IMR-90 (cell line): ENCODE measurements at regions not wholly inside any gene's neighbourhood (a gene's known extent, or its start where the extent isn't known, plus 50 kb on each side); places are given as distances from the start of the nearest gene placed in this dataset.

Source experiments
- ATAC-seq: fragments of 200-7000 bp; cut with Tn5 transposase; 2 replicates; pipeline ENCODE4 v1.9.1; 2020; ENCODE audit warnings: low read depth, mild to moderate bottlenecking, moderate library complexity
- BruUV-seq: library from RNA; stranded (reverse); fragments of 400-500 nt; replicated peaks from 2 replicates; lab custom pipeline; 2021; lab: Mats Ljungman, UMichigan
- CTCF ChIA-PET: fragments of 300-600 bp; formaldehyde crosslinking; extraction: SDS; loops from one replicate; lab custom pipeline; 2021; ENCODE audit warnings: antibody characterized with exemption; lab: Yijun Ruan, JAX
- POLR2A ChIA-PET: fragments of 300-600 bp; sonication (Branson Sonifier 250); formaldehyde crosslinking; loops from one replicate; lab custom pipeline; 2022; ENCODE audit warnings: antibody characterized with exemption; ENCODE audit not compliant: unreplicated experiment; lab: Charles Lee
- DNase-seq: peaks from one replicate; pipeline ENCODE4 v3.0.0; 2013
- H2AFZ ChIP-seq: replicated peaks from 2 replicates; pipeline ENCODE3; 2013; ENCODE audit warnings: low read length, mild to moderate bottlenecking; ENCODE audit not compliant: poor library complexity
- H2AK5ac ChIP-seq: 2 replicates; pipeline ENCODE4 v1.6.1; 2013; ENCODE audit warnings: low read depth, low read length, inconsistent platforms
- H2AK9ac ChIP-seq: replicated peaks from 2 replicates; pipeline ENCODE3; 2013; ENCODE audit warnings: mild to moderate bottlenecking, low read depth, low read length, moderate library complexity; ENCODE audit not compliant: poor library complexity
- H2BK120ac ChIP-seq: 2 replicates; pipeline ENCODE4 v1.6.1; 2013; ENCODE audit warnings: low read depth, low read length, inconsistent platforms
- H2BK15ac ChIP-seq: 3 replicates; pipeline ENCODE4 v1.6.1; 2013; ENCODE audit warnings: low read depth, low read length, inconsistent platforms
- H2BK20ac ChIP-seq: 2 replicates; pipeline ENCODE4 v1.6.1; 2013; ENCODE audit warnings: low read depth, mild to moderate bottlenecking, inconsistent platforms, low read length, moderate library complexity
- H2BK5ac ChIP-seq: 2 replicates; pipeline ENCODE4 v1.6.1; 2013; ENCODE audit warnings: mild to moderate bottlenecking, low read depth, low read length, inconsistent platforms; ENCODE audit not compliant: poor library complexity, severe bottlenecking
- H3K14ac ChIP-seq: replicated peaks from 2 replicates; pipeline ENCODE4 v1.6.1; 2013; ENCODE audit warnings: low read depth, low read length, inconsistent platforms
- H3K18ac ChIP-seq: 2 replicates; pipeline ENCODE4 v1.6.1; 2013; ENCODE audit warnings: low read depth, low read length, control low read depth
- H3K23ac ChIP-seq: 2 replicates; pipeline ENCODE4 v1.6.1; 2013; ENCODE audit warnings: low read depth, low read length, inconsistent platforms
- H3K27ac ChIP-seq: 2 replicates; pipeline ENCODE4 v1.5.1; 2013; ENCODE audit warnings: mild to moderate bottlenecking, control low read depth, low read length; ENCODE audit not compliant: insufficient read depth
- H3K27me3 ChIP-seq: 2 replicates; pipeline ENCODE4 v1.6.1; 2013; ENCODE audit warnings: low read length; ENCODE audit not compliant: control insufficient read depth, insufficient read depth
- H3K36me3 ChIP-seq: 2 replicates; pipeline ENCODE4 v1.6.1; 2013; ENCODE audit warnings: low read length, mixed read lengths; ENCODE audit not compliant: control insufficient read depth, insufficient read depth
- H3K4ac ChIP-seq: 2 replicates; pipeline ENCODE4 v1.6.1; 2013; ENCODE audit warnings: low read depth, low read length, inconsistent platforms
- H3K4me1 ChIP-seq: 2 replicates; pipeline ENCODE4 v1.6.1; 2013; ENCODE audit warnings: low read length, mixed read lengths; ENCODE audit not compliant: control insufficient read depth, insufficient read depth
- H3K4me2 ChIP-seq: 2 replicates; pipeline ENCODE4 v1.6.1; 2013; ENCODE audit warnings: low read depth, mild to moderate bottlenecking, control low read depth, low read length, moderate library complexity
- H3K4me3 ChIP-seq: 2 replicates; pipeline ENCODE4 v1.5.1; 2013; ENCODE audit warnings: low read depth, mild to moderate bottlenecking, control low read depth, low read length, moderate library complexity; ENCODE audit not compliant: insufficient read depth
- H3K56ac ChIP-seq: 2 replicates; pipeline ENCODE4 v1.6.1; 2013; ENCODE audit warnings: low read length, inconsistent platforms; ENCODE audit not compliant: insufficient read depth; ENCODE audit errors: extremely low read depth
- H3K79me1 ChIP-seq, 2 experiments: 2 replicates each; pipeline ENCODE4 v1.6.1; 2013; ENCODE audit warnings: low read length in 2 of 2, inconsistent platforms in 1 of 2, low read depth in 1 of 2
- H3K9ac ChIP-seq: 2 replicates; pipeline ENCODE4 v1.6.1; 2013; ENCODE audit warnings: low read depth, low read length, control low read depth
- H3K9me1 ChIP-seq: 2 replicates; pipeline ENCODE4 v1.6.1; 2013; ENCODE audit warnings: low read length, inconsistent platforms; ENCODE audit not compliant: insufficient read depth
- H3K9me3 ChIP-seq: 2 replicates; pipeline ENCODE4 v1.6.1; 2013; ENCODE audit warnings: low read length; ENCODE audit not compliant: control insufficient read depth, insufficient read depth
- H4K20me1 ChIP-seq: 2 replicates; pipeline ENCODE4 v1.6.1; 2013; ENCODE audit warnings: low read length, inconsistent platforms; ENCODE audit not compliant: insufficient read depth
- H4K5ac ChIP-seq: 2 replicates; pipeline ENCODE4 v1.6.1; 2013; ENCODE audit warnings: mild to moderate bottlenecking, low read depth, low read length, control low read depth
- H4K8ac ChIP-seq, 2 experiments: 2 replicates each; pipeline ENCODE4 v1.6.1; 2013; ENCODE audit warnings: low read depth in 2 of 2, low read length in 2 of 2, control low read depth in 1 of 2, inconsistent platforms in 1 of 2
- H4K91ac ChIP-seq: 2 replicates; pipeline ENCODE4 v1.6.1; 2013; ENCODE audit warnings: low read depth, low read length, inconsistent platforms; ENCODE audit not compliant: insufficient read depth
- BHLHE40 ChIP-seq: fragments of 150-350 bp; IDR thresholded peaks from 2 replicates; pipeline ENCODE4 v1.6.1; 2016; ENCODE audit warnings: mild to moderate bottlenecking, low read depth, low read length
- CEBPB ChIP-seq: IDR thresholded peaks from 2 replicates; pipeline ENCODE4 v1.6.1; 2012; ENCODE audit warnings: low read depth, low read length, improper control_type of control experiment
- CHD1 ChIP-seq: IDR thresholded peaks from 2 replicates; pipeline ENCODE4 v1.6.1; 2012; ENCODE audit warnings: low read depth, low read length, improper control_type of control experiment
- ELK1 ChIP-seq: fragments of 150-350 bp; IDR thresholded peaks from 2 replicates; pipeline ENCODE4 v1.6.1; 2016; ENCODE audit warnings: low read depth, mild to moderate bottlenecking, low read length, moderate library complexity, borderline replicate concordance
- FOS ChIP-seq: fragments of 150-350 bp; IDR thresholded peaks from 2 replicates; pipeline ENCODE4 v1.6.1; 2016; ENCODE audit warnings: low read depth, low read length
- MAZ ChIP-seq: IDR thresholded peaks from 2 replicates; pipeline ENCODE4 v1.6.1; 2012; ENCODE audit warnings: low read depth, mild to moderate bottlenecking, low read length, improper control_type of control experiment, moderate library complexity, borderline replicate concordance
- MXI1 ChIP-seq: IDR thresholded peaks from 2 replicates; pipeline ENCODE4 v1.6.1; 2012; ENCODE audit warnings: low read depth, mild to moderate bottlenecking, low read length, moderate library complexity, borderline replicate concordance
- NFE2L2 ChIP-seq: fragments of 150-350 bp; IDR thresholded peaks from 2 replicates; pipeline ENCODE4 v1.6.1; 2016; ENCODE audit warnings: low read depth, mild to moderate bottlenecking, low read length
- POLR2A ChIP-seq: IDR thresholded peaks from 2 replicates; pipeline ENCODE4 v1.6.1; 2012; ENCODE audit warnings: mild to moderate bottlenecking, low read depth, low read length
- RCOR1 ChIP-seq: IDR thresholded peaks from 2 replicates; pipeline ENCODE4 v1.6.1; 2012; ENCODE audit warnings: mild to moderate bottlenecking, low read length, improper control_type of control experiment; ENCODE audit not compliant: insufficient replicate concordance
- RFX5 ChIP-seq: IDR thresholded peaks from 2 replicates; pipeline ENCODE4 v1.8.0; 2012; ENCODE audit warnings: low read depth, mild to moderate bottlenecking, low read length, moderate library complexity
- SMC3 ChIP-seq: fragments of 150-350 bp; IDR thresholded peaks from 2 replicates; pipeline ENCODE4 v1.6.1; 2016; ENCODE audit warnings: low read depth, mild to moderate bottlenecking, antibody characterized with exemption, low read length, moderate library complexity
- USF2 ChIP-seq: fragments of 150-350 bp; IDR thresholded peaks from 2 replicates; pipeline ENCODE4 v1.6.1; 2017; ENCODE audit warnings: mild to moderate bottlenecking, antibody characterized with exemption, low read length, low read depth
- WGBS, 2 experiments: methylation state at CpG; one replicate each; pipeline versions ENCODE4 v1.1.5 to v1.1.7; 2013; ENCODE audit warnings: missing lambda C conversion rate in 2 of 2; ENCODE audit not compliant: insufficient read length in 1 of 2; ENCODE audit errors: extremely low coverage in 2 of 2; 5-methylcytosine and 5-hydroxymethylcytosine counted together
- dilution Hi-C: fragments of 300-500 bp; cut with HindIII; formaldehyde crosslinking; loops from one replicate; pipeline ENCODE4 v1.14.3; 2018; ENCODE audit warnings: low sequenced_read_pairs; ENCODE audit not compliant: unreplicated experiment
- in situ Hi-C: fragments of 300-500 bp; cut with MboI; formaldehyde crosslinking; loops from 3 replicates; pipeline ENCODE4 v1.14.3; 2019; ENCODE audit warnings: low sequenced_read_pairs, inconsistent platforms, mixed read lengths
- intact Hi-C: fragments of 100-400 bp; cut with micrococcal nuclease; formaldehyde crosslinking; loops from 2 replicates; pipeline ENCODE4 v1.10.0; 2022
- TF ChIP-seq, protein P1 (sequence below): conservative IDR thresholded peaks from 2 replicates; pipeline ENCODE4 v1.5.1; 2012; ENCODE audit warnings: mild to moderate bottlenecking, low read depth, low read length, improper control_type of control experiment

GRCh38 chr5:174491265-174491664 is 233.1 kb upstream of the MSX2 start:
- Histone ChIP-seq H4K20me1 (no peaks in the 10 kb centered on the region), H3K9ac (no peak overlapping the region), H2BK120ac (no peak overlapping the region), H2AFZ (no peak overlapping the region), H3K4me1 (no peaks in the 10 kb centered on the region), H3K4me2 (no peak overlapping the region), H3K56ac (no peak overlapping the region), H3K79me1 (no peaks in the 10 kb centered on the region), H3K36me3 (no peaks in the 10 kb centered on the region), H3K14ac (no peak overlapping the region), H2BK20ac (no peak overlapping the region), H3K27ac (no peak overlapping the region), H3K9me3 (no peaks in the 10 kb centered on the region), H3K9me1 (no peaks in the 10 kb centered on the region), H3K4me3 (no peak overlapping the region), H4K8ac (no peak overlapping the region), H2BK5ac (no peak overlapping the region), H3K18ac (no peak overlapping the region), H3K23ac (no peak overlapping the region), H2AK9ac (no peak overlapping the region), H2AK5ac (no peak overlapping the region), H3K27me3 (no peaks in the 10 kb centered on the region), H4K91ac (no peak overlapping the region), H2BK15ac (no peak overlapping the region), H3K4ac (no peak overlapping the region), H4K5ac (no peak overlapping the region)
- CTCF ChIA-PET = interaction anchor here (1.1 kb wide), 1 partner anchor 27 kb away, joined by 4 read pairs; no protein-coding TSS in a partner anchor
- no TSS peak for BruUV-seq
- in situ Hi-C loops (no loop called here), intact Hi-C loops (no loop called here), dilution Hi-C loops (no loop called here)
- WGBS, 2 experiments = 50% methylated on average over 1 of the region's 5 CpGs; no CpG with 5 or more reads in 1 of the 2 experiments
- POLR2A ChIA-PET = no interaction called here
- TF ChIP-seq POLR2A (no peak), CHD1 (no peak), MXI1 (no peak), ELK1 (no peak), FOS (no peak), RFX5 (no peak), RCOR1 (no peak), SMC3 (no peak), BHLHE40 (no peak), NFE2L2 (no peak), CEBPB (no peak), USF2 (no peak), MAZ (no peak)
- TF ChIP-seq, protein P1, sequence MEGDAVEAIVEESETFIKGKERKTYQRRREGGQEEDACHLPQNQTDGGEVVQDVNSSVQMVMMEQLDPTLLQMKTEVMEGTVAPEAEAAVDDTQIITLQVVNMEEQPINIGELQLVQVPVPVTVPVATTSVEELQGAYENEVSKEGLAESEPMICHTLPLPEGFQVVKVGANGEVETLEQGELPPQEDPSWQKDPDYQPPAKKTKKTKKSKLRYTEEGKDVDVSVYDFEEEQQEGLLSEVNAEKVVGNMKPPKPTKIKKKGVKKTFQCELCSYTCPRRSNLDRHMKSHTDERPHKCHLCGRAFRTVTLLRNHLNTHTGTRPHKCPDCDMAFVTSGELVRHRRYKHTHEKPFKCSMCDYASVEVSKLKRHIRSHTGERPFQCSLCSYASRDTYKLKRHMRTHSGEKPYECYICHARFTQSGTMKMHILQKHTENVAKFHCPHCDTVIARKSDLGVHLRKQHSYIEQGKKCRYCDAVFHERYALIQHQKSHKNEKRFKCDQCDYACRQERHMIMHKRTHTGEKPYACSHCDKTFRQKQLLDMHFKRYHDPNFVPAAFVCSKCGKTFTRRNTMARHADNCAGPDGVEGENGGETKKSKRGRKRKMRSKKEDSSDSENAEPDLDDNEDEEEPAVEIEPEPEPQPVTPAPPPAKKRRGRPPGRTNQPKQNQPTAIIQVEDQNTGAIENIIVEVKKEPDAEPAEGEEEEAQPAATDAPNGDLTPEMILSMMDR = no peak
- ATAC-seq (no peak), DNase-seq (no peak)
